HuH-7.5 (cell line): ENCODE measurements at regions not wholly inside any gene's neighbourhood (a gene's known extent, or its start where the extent isn't known, plus 50 kb on each side); places are given as distances from the start of the nearest gene placed in this dataset.

ENCODE experiments used
- DNase-seq: peaks from one replicate; pipeline ENCODE4 v3.0.0; 2011; ENCODE audit warnings: low spot score

DNA sequence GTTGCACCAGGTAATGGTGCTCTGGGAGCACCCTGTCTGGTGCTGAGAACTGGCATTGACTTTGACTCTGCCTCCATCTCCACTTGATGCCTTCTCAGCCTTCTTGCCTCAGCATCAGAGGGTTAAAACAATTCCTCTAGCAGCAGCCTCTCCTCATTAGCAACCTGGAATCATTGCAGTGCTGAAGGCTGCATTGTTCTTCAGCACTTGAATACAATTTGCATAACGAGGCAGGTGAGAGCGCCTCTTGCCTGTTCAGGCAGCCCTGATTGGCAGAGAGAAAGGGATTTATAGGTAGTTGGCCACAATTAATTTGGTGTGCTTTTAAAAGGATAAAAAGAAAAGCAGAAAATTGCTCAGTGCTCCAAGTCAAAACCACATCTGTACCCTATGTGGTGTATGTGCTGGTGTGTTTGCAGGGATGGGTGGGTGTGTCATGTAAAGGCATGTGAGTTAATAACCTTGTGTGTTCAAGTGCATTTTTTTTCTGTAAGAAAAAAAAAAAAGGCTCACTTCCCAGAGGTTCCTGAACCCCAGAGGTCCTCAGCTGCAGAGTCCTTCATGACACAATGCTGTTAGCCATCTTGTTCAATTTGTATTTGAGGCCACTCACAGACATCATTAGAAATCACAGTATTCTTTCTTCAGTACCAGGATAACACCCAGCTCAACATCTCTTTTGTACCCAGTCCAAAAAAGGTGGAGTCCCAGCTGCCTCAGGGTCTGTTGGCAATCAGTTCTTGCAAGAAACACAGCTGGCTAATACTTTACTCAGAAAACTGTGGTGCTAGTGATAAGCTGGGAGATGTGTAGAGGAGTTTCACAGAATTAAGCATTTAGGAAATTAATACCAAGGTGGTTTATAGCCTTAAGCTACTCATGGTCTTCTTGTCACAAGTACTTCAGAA is 385.6 kb downstream of the GRIN2B start:
- DNase-seq = no peak

DNA sequence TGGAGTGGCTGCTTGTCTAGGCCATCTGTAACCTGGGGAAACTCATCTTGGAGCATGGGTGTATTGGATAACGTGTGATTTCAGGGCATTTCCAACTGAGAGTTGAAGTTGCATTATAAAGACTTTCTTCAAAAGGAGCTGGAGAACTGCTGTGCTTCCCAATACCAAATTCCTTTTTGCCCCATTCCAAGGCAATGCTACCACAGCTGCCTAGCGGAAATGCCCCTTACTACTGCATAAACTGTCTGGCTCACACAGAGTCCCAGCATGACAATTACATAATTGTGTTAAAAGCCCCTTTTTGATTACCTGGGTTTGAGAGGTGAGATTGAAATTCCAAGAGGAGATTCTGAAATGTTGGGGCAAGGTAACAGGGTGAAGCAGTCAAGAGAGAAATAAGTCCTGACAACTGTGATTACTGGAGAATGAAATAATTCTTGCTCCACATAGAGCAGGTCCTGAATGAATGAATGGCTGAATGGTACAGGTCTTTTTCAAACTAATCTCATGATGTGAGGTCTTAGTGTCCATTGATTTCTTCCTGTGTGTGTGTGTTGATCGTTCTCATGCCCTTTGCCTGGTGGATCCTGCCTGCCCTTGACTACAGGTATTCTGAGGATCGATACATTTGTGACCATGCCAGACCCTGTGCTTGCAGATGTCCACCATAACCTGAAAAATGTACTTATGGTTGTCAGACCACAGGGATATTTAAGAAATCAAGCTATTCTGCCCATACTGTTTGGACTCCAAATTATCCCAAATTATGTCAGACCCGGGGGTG is 386.5 kb downstream of the GRIN2B start:
- no peak for DNase-seq

DNA sequence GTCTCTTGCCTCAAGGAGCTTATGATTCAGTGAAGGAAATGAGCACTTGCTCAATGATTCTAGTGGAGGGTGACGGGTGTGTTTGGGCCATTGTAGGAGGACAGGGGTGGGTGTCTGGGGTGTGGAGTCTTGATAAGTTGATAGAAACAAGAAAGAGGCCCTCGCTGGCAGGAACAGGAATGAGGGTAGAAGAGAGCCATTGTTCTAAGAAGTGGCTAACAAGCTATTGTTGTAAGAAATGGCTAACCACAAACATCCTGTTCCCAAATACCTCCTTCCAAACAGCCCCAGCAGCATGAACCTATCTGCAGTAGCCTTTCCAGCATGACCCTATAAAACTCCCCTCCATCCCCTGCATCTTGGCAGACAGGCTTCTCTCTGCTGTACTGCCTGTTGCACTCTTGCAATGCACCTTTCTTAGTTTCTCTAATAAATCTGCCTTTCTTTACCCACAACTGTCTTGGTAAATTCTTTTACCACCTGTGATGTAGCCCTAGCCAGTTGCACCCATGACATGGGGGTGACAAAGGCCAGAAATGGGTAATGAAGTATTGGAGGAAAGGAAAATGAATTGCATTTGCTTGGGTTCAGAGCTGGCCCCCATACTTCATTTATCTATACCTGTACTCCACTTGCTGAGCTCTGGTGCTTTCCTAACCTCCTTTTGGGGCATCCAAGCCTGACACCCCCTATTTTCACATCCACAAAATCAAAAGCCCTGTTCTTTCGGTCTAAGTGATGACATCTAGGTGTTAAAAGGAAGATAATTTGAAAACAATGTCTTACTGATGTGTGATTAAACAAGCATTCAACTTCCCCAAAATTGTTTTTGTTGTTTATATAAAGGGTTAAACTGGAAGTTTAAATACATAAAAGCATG is 389.1 kb downstream of the GRIN2B start:
- DNase-seq = no peak

DNA sequence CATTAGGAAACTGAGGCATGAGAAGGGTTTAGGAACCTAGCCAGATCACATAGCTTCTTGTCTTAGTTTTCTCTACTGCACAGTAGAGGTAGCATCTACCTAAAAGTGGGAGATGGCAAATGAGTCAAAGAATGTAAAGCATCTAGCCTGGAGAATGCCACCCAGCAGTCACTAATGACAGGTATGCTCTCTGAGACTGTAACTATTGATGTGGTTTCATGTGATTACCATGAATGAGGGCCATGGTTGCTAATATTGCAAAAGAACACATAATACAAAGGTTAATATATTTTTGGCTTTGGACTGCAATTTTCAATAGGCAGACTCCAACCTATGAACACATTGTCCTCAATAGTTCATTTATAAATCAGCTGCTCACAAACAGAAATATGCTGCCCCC is 389.9 kb downstream of the GRIN2B start:
- no peak for DNase-seq

DNA sequence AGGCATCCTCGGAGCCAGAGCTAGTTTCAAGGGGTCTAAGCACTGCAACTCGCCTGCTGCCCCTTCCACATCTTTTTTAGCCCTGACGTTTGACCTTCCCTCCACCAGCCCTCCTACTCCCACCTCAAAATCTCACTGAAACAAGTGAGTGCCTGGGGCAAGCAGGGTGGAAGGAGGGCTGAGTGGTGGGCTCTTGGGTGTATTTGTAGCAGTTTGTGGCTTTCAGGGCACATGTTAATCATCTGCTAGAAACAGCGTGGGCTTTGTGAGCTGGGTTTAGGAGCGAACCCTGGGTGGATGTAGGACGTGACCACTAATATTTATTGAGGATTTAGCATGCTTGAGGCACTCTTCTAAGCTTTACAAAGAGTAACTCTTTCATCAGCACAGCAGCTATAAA is 390.3 kb downstream of the GRIN2B start:
- DNase-seq = no peak

DNA sequence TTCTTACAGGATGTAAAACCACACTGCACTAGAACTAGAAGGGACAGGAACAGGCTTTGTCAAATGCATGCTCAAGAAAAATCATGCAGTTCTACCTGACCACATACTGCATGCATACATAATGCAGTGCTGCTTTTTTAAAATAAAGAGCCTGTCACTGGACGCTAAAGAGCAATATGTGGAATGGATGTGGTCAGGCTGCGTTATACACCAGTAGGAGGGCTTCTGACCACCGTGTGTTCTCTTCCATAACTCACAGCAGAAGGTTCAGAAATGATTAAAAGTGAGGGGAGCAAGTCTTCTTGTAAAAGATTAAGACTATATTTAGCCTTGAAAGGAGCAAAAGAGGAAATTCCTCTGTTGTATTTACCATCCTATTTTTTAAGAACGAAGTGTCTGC is 392.0 kb downstream of the EMP1 start:
- no peak for DNase-seq

DNA sequence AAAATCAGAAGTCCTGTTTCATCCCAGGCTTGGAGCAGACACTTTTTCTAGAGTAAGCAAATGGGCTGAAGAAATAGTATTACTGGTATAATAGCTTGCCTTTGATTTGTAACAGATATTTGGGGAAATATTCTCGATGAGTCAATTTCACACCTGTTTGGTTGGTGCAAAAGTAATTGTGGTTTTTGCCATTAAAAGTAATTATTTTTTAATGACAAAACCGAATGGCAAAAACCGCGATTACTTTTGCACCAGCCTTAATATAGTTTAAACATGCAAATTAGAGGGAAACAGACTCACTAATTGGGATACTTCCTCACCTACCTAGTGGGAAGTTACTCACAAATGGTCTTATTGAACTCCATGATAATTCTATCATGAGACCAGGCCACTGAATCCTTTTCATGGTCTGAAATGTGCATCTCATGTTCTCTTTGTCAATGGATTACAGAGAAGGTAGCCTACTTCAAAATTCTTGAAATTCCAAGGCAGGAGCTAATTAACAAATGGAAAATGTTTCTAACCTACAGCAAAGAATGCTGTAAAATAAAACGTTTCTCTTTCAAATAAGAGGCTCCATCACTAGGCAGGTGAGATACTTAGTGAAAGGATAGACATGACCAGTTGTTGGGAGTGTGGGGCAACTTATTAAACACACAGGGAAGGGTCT is 391.3 kb downstream of the EMP1 start:
- no peak for DNase-seq

DNA sequence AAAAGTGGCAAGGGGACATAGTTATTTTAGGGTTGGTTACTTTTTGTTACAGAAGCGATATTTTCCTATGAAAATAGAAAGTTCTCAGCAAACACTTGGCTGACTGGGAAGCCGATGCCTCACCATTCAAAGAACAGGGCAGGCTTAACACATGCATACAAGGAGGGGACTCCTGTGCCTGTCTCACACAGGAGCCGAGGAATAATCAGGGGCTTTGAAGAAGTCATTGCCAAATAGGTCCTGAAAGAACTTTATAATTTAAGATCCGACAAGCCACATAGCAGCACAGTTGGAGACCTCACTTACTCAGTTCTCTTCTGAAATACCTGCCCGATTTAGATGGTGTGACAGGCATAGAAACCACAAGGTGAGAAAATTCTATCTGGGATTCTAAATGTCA is 389.8 kb downstream of the EMP1 start:
- no peak for DNase-seq

DNA sequence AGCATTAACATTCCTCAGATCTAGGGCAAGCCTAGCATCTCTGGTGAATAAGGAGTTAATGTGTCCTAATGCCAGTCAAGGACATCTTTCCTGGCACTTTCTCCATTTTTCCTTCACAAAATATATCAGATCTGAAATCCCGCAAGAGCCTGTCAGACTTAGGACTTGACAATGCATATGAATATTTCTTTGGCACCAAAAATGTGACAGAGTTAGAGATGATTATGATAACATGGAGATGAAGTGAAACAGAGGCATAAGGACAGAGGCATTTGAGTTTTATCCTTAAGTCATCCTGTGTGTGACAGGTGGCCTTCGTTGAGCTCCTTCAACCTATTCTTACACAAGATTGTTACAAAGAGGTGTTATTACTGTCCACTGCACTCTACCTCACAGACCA is 388.0 kb downstream of the EMP1 start:
- DNase-seq = no peak

DNA sequence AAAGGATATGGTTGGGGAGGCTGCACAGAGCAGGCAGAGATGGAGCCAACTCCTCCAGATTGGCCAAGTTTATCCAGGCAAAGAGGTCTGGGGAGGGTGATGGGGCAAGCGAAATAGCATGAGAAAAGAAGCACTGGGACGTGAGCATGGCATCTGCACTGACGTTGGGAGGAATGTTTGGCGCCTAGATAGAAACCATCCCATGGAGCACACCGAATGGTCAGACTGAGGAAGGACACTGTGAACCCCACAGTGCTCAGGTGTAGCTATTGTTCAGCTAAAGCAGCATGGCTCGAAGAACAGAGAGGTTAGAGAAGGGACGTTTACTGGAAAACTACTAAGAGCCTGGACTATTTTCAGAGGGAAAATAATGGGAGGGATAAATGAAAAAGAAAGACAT is 387.1 kb downstream of the EMP1 start:
- DNase-seq = no peak

DNA sequence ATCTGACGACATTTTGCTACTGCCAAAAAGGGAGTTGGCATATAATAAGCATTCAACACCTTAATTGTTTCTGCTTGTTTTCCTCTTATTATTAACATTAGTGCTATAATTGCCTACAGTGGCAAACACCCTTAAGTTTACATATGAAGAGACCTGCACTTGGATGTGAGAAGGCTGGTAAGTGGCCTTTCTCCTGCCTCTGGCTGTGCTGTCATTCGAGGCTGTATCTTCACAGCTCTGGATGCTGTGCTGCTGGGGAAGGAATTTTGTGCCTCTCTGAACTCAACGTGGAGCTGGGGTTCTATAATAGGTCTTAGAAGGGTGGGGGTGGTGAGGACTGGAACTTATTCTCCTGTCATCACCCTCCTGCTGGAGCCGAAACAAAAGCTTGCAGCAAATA is 385.9 kb downstream of the EMP1 start:
- no peak for DNase-seq

DNA sequence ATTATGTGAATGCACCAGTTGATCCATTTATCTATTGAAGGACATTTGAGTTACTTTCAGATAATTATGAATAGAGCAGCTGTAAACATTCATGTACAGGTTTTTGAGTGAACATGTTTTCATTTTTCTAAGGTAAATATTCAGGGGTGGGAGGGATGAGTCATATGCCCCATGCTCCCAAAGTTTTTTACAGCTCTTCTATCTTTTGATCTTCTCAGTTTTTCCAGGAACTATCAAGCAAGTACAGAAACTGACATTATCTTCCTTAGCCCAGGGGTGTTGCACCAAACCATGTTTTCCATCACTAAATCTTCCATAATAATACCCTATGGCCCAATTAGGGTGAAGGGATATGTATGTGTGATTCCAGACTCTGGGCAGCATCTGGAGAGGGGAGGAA is 384.5 kb downstream of the EMP1 start:
- no peak for DNase-seq

DNA sequence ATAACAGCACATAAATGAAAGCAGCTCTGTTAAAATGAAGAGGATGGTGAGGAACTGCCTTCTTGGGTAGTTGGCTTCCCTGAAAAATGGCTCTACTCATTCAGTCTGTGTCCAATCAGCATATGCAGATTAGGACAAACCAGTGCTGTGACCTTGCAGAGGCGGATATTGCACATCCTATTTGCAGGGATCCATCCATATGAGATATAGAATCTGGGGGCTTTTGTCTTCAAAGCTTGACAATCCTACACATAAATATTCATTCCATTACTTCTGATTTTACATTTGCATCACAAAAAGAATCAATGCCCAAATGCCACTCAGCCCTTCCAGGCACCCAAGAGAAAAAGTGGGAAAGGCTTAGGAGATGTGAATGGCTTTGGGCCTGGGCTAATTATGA is 383.7 kb downstream of the EMP1 start:
- no peak for DNase-seq

DNA sequence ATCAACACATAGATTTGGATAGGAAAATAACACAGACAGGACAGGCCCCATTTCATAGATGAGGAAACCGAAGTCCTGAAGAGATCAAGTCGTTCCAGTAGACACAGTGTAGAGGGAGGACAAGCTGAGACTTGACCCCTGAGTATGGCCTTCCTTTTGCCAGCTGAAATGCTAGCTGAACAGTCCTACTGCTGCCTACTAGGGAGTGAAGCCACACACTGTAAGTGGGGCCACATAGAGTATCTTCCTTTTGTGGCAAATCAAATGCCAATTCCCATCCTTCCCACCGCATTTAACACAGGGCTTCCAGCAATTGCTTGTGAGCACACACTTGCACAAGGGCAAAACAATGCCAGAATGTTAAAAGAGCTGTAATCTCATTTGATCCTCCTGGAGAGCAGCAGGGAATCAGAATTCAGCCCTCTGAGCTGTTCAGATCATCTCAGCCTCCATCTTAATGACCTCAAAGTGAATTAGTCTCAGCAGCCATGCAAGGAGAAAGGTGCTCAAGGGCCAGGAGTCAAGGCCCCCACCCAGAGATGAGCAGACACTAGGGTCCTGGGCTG is 380.5 kb downstream of the EMP1 start:
- DNase-seq = no peak

DNA sequence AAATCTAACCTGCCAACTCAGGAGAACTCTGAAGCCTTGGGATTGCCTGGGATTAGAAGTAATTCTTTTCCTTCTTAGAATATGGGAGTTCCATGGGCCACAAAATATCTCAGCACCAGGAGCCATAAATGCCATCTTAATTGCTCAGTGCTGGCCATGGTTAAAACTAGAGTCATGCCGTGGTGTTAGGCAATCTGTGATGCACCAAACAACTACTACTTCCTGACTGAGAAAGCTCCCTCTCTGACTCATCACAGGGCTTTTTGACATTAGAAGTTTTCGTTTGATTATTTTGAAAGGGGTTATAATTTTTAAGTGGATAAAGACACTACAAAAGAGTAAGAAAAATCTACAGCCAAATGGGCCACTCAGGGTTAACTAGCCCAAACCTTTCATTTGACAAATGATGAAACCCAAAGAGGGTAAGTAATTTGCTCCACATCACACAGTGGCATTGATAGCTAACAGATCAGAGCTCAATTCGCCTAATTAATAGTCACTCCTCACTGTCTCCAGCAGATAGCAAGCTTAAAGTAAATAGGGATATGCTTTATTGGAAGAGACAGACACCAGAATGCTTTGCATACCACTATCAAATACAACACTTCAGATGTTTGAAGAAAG is 377.3 kb downstream of the EMP1 start:
- no peak for DNase-seq

DNA sequence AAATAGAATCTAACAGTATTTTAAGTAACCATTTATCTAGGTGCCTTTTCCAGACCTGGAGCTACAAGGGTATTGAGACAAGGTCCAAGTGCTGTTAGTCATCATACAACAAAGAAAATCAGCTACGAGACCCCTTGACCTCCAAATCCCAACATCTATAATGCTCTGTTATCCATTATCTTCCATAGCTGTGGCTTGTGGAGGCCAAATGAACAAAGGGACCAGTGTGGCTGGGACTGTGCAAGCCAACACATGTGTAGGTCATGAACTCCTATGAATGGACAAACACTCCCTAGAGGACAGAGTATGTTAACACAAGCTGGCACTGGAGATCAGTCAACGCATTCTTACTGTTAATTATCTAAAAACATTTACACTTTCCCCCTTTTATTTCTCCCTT is 374.5 kb downstream of the EMP1 start:
- no peak for DNase-seq

DNA sequence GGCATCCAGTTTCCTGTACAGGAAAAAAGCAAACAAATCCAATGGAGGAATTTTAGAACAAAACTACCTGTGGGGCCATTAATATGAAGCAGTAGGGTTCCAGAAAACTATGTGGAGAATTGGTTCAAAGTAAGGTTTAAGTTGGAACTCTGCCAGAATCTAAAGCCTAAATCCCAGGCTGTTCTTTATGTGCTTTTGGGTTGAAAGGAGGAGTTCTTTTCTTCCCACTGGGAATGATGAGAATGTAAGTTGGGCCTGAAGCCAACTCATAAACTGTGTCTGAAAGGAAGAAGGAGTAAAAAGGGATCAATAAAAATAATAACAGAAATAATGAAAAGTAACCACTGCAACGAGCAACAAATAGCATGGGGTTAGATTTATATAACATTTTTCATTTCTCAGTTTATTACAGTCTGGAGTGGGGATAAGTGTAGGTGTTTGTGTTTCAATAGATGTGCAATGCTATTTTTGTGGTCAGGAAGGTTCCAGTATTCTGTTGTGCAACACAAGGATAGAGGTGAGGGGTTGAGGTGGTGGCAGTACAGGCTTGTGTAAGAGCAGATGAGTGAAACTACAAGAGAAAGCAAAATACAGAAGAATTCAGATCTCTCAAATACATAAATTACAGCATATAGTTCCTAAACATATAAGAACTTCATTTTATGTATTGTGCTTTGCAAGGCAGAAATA is 373.6 kb downstream of the EMP1 start:
- no peak for DNase-seq

DNA sequence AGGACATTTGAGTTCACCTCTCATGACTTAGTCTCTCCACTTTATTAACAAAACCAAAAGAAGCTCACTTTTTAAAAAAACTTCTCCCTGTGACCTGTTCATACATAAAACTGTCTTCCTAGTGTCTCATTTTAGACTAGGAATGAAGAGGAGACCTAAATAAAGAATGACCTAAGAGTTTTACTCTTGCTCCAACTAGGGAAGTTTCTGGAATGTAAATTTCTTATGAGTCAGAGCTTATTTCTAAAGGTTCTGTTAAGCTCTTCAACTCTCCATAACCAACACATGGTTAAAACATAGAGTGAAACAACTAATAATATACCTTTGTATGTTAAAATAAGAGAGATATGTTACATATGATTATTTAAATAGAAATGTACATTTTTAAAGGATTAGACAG is 369.8 kb downstream of the EMP1 start:
- DNase-seq = no peak

DNA sequence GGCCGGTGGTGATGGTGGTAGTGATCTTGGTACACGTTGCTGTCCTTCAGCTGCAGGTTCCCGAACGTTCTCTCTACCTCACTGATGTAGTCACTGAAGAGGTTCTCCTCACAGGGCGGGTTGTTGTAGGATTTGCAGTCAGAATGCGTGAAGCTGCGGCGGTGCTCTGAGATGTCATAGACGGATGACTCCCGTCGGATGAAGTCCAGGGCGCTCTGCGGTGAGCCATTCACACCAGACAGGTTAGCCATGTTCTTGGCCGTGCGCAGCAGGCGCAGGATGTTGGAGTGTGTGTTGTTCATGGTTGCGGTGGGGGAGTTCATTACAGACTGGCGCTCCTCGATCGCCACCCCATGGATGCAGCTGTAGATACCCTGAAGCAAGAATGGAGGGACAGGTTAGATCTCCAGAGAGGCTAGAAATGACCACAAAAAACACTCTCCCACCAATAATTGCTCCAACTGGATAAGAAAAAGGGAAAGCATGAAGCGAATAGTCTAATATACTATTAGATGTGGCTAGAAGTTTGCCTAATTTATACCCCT is 367.8 kb downstream of the EMP1 start:
- DNase-seq = no peak

DNA sequence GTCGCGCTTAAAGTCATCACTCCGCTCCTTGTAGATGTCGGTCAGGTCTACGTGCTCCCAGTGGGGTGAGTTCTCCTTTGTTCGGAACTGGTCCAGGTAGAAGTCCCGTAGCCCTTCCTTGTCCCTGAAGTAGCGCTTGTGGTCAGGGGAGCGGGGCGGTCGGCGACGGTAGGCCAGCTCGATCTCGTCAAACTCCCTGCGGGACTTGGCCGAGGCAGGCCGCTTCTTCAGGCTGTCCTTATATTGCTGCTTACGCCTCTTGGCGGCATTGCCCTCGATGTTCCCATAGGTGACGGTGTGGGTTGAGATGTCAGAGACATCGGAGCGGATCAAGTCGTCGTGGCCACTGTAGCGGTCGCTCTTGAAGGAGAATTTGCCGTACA is 367.2 kb downstream of the EMP1 start:
- no peak for DNase-seq
